Jurkat, Clone E6-1 (cell line): ENCODE measurements at regions not wholly inside any gene's neighbourhood (a gene's known extent, or its start where the extent isn't known, plus 50 kb on each side); places are given as distances from the start of the nearest gene placed in this dataset.

ENCODE experiments used
- DNase-seq: peaks from one replicate; pipeline ENCODE4 v3.0.0-alpha.2; 2011; ENCODE audit warnings: low read depth, low spot score
- H3K4me3 ChIP-seq: 2 replicates; pipeline ENCODE4 v1.5.1; 2011; ENCODE audit warnings: mild to moderate bottlenecking, low read length, control low read depth, moderate library complexity

DNA sequence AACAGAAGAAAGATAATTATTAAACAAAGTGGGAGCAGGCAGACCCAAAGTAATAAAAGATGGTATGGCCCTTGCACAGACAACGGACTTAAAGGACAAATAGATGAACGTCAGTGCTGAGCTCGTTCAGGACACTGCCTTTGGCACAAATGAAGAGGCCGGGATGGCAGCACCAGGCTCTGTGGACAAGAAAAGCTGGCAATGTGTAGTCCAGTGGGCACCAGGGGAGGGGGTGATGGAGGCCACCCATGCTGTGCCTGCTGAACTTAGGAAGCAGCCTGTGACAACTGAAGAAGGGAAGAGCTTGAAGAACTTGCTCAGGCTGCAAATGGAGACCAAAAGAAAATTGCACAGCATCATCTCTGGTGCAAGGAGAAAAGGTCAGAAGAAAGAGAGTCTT lies 131.0 kb downstream of the ANKRD60 start:
- no peak overlapping the region for H3K4me3 ChIP-seq
- DNase-seq: no peak

DNA sequence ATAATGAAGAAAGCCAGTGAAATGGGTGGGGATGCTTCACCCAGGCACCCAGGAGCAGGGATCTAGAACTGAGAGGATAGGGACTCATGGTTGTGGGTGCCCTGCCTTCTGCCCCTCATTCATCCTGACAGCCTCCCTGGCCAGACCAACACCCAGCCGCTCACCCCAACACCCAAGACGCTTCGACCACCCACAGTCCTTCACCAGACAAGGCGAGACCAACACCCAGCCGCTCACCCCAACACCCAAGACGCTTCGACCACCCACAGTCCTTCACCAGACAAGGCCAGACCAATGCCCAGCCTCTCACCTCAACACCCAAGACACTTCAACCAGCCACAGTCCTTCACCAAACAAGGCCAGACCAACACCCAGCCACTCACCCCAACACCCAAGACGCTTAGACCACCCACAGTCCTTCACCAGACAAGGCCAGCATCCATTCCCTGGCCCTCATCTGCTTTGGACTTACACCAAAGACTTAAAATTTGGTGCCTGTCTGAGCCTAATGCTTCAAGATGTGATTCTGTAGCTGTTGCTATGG lies 131.5 kb downstream of the ANKRD60 start:
- DNase-seq: no peak
- H3K4me3 ChIP-seq: no peak overlapping the region

DNA sequence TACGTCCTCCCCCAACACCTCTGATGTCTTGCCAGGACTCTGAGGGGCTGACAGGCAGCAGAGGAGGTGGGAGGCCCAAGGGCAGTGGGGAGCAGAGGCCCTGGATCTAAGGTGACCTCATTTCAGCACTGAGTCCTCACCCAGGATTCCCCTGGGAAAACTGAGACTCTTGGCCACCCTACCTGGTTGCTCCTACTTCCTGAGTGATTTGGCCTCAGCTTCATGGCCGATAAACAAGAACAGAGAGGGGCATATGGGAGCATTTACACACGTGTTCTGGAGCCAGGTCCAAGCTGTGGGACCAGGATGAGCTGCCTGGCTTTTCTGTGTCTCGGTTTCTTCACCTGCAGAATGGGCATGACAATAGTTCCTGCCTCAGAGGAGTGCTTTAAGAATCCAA lies 133.8 kb downstream of the ANKRD60 start:
- no peak for DNase-seq
- H3K4me3 ChIP-seq: no peak overlapping the region

DNA sequence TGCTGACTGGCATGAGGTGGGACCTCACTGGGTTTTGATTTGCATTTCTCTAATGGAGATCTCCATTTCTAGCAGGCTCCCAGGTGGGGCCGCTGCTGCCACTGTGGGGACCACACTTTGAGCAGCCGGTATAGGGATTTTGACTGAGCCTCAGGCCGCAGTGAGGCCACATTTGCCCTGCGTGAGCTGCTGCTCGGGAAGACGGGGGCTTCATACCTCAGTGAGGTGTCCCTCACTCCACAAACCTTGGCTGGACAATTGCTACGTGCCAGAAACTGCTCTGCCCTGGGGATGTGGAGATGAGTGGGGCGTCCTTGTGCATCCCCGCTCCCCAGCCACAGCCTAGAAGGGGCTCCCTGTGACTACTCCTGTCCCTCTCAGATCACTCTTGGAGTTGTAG lies 134.3 kb downstream of the ANKRD60 start:
- no peak for DNase-seq
- H3K4me3 ChIP-seq: no peak overlapping the region

DNA sequence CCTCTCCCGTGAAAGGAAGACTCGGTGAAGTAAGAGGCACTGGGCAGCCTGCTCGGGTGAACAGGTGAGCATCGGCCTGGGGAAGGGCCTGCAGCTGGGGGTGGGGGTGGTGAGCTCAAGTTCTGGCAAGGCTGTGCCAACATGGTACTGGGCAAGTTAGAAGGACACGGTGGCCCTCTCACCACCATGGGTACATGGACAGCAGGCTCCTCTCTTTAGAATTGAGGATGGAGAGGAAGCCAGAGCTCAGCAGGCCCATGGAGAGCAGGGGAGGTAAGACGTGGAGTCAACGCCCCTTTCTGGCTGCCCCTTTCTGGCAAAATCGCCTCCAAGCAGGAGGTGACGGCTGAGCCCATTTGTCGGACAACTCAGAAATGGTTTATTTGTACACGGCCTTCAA lies 135.6 kb downstream of the ANKRD60 start:
- no peak for DNase-seq
- no peak overlapping the region for H3K4me3 ChIP-seq

DNA sequence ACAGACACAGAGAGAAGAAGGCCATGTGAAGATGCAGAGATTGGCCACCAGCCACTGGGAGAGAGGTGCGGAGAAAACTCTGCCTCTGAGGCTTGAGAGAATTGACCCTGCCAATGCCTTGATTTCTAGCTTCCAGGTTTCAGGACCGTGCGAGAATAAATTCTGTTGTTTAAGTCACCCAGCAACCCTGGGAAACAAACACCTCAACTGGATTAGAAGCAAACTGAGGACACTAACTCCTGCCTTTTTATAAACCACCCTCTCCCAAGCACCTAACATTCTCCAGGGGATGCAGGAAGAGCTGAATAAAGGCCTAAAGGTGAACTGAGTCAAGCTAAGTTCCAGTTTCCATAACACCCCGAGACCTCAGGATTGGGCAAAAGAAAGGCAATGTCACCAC lies 136.1 kb downstream of the ANKRD60 start:
- no peak for DNase-seq
- no peak overlapping the region for H3K4me3 ChIP-seq

DNA sequence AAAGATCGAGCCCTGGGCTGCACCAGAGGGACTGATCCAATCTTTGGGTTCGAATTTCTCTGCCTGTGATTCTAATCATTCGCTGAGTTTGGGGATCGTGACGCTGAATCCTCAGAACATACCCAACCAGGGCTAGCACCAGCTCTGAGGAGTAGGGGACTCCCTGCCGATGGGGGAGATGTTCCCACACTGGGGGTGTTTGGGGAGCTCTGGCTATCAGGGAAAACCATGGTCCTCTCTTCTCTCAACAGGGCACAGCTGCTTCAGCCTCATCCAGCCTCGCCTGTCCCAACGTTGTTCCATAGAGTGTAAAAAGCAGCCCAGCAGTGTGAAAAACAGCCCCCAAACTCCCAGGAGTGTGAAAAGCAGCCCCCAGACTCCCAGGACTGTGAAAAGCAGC lies 136.6 kb downstream of the ANKRD60 start:
- DNase-seq: no peak
- H3K4me3 ChIP-seq: no peak overlapping the region

DNA sequence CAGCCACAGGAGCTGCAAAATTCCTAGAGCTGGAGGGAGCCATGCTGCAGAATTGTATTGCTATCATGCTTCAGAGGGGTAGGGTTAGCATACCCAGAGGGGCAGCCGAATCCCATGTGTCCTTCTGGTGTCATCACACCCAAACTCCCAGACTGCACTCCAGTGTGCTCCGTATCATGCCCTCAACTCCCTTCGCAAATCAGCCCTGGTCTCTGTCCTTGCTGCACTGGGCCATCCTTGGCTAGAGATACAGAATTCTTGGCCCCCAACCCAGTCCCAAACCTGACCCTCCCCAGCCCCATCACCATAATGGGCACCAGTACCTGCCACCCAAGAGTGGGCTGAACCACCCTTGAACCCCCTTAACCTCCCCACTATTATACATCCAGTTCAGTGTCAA lies 138.3 kb downstream of the ANKRD60 start:
- H3K4me3 ChIP-seq: no peak overlapping the region
- no peak for DNase-seq

DNA sequence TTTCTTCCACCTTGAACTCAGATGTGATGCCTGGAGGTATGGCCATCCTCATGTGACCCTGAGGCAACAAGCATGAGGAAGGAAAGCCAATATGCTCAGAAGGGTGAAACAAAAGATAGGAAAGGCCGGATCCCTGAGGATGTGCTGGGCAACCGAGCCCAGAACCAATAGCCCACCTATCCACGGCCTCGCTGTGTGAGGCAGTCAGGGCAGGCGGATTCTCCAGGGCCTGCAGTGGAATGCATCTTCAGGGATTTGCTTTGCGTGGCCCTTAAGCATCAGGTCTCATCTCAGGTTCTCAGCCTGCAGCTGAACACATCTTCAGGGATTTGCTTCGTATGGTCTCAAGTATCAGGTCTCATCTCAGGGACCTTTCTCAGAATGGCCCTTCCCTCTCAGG lies 139.8 kb downstream of the ANKRD60 start:
- H3K4me3 ChIP-seq: no peak overlapping the region
- no peak for DNase-seq

DNA sequence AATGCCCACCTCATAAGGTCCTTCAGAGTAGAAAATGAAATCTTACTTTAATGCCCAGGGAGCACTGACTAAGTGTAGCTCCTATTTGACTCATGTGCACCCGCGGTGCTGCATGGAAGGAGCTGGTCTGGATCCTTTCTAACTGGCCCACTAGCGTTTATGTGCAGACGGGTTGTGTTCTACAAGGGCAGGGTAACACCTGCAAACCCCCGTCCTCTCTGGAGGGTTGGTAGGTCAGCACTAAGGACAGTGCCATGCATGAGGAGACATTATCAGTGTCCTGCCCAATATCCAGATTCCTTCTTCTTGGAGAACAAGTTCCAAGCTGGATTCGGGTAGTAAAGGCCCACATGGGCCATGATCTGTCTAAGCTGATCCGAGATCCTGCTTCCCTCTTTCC lies 140.3 kb downstream of the ANKRD60 start:
- H3K4me3 ChIP-seq: no peak overlapping the region
- DNase-seq: no peak

DNA sequence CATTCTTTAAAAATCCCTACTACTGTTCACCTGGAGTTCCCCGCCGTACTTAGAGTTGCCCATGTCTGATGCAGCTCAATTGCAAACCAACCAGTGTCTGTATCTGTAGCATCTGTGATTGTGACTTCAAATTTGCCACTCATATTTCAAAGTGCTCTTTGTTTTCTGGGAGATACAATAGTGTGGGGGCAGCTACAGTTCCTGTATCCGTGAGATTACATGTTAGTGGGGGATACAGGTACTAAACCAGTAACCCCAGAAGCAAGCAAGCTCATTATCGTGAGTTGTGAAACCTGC lies 140.9 kb downstream of the ANKRD60 start:
- no peak for DNase-seq

DNA sequence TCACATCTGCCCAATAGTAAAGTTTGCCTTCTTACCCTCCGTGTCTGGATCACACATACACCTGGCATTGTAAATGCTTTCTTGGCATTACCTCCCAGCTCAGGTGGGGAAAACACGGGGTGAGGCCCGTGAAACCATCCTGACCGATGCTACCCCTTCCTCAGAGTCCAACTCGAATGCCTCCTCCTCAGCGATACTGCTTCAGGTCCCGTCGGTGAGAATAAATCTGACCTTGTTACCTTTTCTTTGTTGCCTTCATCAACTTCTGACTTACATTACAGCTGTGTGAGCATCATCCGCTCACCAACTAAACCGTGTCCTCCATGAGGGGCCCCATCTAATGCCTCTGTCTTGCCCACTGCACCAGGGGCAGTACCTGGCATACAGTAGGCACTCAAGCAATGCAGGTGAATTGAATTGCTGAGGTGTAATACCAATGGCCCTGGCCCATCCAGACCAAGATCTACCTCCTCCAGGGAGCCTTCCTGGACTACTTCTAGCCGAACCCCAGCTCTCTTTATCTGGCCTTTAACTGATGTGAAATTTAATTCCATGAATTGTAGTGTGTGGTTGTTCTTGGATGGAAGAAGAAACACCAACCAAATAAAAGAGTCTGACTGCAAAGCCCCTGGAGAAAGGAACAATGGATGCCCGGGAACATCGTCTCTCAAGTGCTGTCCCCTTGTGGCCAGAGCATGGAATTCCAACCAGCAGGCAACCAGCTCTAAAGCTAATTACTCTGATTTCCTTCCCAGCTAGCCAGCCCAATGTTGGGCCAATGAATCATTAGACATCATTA lies 141.5 kb downstream of the ANKRD60 start:
- no peak overlapping the region for H3K4me3 ChIP-seq
- peak; percentile 64 for DNase-seq

More for the DNA sequence above, 140.9 kb downstream of the ANKRD60 start:
- no peak overlapping the region for H3K4me3 ChIP-seq

DNA sequence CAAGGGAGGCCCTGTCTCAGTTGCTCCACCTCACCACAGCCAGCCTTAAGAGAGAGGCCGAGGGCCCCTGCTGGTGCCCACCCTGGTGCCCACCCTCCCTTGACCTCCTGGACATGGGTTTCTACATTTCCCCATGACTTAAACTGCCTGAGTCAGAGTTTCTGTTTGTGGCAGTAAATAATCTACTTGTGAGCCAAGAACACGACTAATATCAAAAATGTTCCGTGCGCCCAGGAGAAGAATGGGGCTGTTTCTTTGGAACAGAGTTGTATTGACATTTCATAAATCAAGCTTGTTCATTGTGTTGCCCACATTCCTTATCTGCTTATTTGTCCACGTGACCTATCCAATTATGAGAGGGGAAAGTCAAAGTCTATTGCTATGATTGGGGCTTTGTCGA lies 143.5 kb downstream of the ANKRD60 start:
- no peak overlapping the region for H3K4me3 ChIP-seq
- DNase-seq: no peak

DNA sequence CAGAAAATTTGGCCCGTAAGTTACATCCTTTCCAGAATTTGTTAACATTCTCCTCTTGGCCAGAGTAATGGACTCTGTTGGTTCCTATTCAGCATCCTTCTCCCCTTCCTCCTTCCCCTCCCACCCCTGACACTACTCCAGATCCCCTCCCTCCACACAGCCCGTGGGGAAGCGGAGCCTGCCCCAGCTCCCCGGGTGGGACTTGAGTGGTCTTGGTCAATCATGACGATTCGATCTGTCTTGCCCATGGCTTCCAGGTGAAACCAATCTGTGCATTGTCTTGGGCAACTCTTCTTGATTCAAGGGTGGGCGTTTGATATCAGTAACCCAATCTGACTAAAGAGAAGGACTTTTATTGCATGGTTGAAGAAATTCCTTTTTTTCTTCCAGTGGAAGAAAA lies 143.9 kb downstream of the ANKRD60 start:
- DNase-seq: no peak
- no peak overlapping the region for H3K4me3 ChIP-seq

DNA sequence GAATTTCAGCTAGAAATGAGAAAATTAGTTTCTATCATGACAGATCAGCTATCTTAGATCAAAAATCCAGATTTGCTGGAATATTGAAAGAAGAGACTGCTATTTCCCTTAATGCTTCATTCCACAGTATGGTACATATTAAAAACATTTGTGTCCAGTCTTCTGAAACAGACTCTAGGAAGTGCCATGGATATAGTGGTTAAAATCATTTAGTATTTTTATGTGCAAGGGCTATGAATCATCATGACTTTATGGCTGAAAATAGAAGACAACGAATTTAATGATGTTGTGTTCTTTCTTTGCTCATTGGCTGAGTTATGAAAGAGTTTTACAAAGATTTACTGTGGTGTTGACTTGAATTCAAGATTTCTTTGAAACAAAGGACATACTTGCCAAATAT lies 146.6 kb downstream of the ANKRD60 start:
- H3K4me3 ChIP-seq: no peak overlapping the region
- DNase-seq: no peak

DNA sequence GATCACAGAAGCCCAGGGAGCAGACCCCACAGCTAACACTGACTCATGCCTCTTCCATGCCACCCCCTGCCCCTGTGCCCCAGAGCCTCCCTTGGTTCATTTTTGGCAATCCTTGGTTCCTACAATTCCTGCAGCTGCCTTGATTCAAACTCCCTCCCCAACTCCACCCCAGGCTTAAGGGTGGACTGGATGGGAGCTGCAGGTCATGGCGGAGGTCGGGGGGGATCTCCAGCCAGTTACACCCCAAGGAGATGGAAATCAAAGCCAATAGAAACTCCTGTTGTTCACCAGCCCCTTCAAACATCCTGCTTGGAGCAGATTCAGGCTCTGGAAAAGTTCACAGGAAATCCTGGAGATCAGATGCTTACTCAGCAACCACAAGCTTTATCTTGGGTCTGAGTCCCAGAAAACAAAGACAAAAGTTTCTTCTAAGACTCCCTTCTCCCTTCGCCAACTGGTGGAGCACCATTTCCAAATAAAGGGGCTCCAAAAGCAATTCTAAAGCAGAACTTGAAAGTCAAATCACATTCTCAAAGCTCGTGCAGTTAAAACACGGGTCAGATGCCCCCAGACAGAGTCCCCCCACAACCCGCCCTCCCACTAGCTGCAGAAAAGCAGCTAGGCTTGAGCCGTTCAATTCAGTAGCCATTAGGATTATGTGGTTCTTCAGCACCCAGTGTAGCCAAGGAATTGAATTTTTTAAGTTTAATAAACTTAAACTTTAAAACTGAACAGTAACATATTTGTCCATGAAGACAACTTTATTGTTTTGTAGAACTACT lies 149.5 kb downstream of the ANKRD60 start:
- H3K4me3 ChIP-seq: no peak overlapping the region
- DNase-seq: no peak

DNA sequence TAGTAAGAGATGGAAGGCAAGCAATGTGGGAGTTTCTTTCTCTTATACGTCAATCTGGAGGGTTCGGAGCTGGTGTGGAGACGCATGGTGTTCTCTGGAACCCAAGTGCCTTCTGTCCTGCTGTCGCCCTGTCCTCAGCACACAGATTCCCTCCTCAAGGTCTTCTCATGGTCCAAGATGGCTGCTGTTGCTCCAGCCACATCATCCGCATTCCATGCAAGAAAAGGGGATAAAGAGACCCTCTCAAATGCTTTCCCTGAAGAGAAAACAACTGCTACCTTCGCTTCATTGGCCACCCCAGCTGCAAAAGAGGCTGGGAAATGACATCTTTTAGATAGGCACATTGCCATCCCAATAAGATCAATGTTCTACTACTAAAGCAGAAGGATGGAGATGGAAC lies 151.2 kb downstream of the ANKRD60 start:
- no peak for DNase-seq
- H3K4me3 ChIP-seq: no peak overlapping the region

DNA sequence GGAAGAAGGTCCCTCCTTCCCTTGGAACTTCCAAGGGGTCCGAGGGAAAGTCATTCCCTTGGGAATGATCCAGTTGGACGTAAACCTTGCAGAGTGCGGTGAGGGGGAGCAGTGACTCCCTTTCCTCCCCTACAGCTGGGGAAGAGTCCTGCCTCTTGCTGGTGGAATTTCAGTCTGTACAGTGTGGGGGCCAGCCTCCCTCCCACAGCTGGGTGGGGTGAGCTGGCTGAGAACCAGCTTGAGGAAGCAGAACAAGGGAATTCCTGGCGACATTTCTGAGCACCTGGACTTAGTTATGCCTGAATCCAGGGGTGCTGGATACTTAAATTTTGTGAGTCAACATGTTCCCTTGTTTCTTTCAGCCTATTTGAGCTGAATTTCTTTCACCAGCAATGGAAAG lies 152.0 kb downstream of the ANKRD60 start:
- no peak for DNase-seq
- no peak overlapping the region for H3K4me3 ChIP-seq

DNA sequence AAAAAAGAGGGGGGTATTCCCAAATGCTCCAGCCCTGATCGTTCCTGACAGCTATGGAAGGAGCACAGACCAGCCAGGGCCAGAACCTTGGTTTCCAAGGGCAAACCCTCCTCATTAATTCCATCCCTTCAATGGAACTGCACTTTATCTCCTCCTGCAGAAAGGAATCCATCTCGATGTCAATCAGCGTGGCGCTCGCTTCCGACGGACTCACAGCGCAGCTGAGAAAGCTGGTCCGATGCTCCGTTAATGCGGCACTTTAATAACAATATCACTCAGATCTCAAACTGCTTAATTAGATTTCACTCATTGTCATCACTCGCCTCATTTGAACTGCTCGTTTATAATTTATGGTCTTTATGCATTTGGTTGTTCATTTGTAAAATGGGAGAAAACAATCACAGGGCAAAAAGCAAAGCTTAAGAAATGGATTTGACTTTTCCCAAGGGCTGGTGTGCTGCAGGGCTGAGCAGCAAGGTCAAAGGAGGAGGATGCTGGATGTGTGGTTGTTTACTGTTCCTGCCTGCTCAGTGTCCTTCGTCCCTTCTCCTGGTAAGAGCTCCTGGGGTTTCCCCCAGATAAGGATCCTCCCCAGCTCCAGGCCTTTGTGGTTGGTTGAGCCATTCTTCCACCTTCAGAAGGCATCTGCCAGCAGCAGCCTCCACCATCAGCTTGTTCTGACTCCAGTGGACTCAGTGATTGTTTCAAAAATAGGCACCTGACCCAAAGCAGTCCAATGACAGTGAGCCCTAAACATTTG lies 152.7 kb downstream of the ANKRD60 start:
- DNase-seq: no peak
- no peak overlapping the region for H3K4me3 ChIP-seq
